ENCODE measurements at regions not wholly inside any gene's neighbourhood (a gene's known extent, or its start where the extent isn't known, plus 50 kb on each side); places are given as distances from the start of the nearest gene placed in this dataset.
"Not testable (repeated sequence)": the region's sequence is repeated elsewhere in the genome, so short reads cannot be mapped to it uniquely, and the experiment has no call there.

DNA sequence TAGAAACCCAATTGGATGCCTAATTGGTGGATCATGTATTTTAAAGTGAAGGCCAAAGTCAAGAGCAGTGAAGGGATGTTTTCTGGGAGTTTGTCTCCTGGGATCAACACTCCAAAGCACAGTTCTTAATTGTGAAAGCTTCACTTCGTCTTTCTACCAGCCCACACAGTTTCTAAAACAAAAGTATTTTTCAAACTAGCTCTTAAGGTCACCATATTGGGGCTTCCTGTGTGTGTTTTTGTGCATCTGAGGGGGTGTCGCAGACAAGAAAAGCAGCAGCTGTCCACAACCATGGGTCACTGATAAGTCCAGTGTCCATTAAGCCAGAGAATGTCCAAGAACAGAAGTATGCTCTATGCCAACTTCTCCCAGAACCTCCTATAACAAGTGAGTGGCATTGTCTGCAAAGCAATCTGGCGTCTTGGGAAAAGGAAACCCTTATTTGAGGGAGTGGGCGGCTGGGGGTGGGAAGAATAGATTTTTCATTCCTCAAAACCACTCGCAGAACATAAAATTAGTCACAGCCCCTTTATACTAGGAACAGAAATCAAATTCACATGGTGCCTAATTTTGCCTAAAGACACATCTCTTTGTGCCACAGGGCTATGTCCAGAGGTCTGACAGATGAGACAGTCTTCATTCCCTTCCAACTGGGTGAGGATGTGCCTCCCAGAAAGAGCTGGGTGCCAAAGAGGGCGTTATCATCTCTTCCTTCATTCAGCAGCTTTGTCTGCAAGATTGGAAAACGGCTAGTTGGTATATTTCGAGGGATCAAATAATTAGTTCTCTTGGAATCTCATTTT, 610.4 kb downstream of the BCOR start:
- POLR2A ChIA-PET = no interaction called here
- TF ChIP-seq, protein P1, sequence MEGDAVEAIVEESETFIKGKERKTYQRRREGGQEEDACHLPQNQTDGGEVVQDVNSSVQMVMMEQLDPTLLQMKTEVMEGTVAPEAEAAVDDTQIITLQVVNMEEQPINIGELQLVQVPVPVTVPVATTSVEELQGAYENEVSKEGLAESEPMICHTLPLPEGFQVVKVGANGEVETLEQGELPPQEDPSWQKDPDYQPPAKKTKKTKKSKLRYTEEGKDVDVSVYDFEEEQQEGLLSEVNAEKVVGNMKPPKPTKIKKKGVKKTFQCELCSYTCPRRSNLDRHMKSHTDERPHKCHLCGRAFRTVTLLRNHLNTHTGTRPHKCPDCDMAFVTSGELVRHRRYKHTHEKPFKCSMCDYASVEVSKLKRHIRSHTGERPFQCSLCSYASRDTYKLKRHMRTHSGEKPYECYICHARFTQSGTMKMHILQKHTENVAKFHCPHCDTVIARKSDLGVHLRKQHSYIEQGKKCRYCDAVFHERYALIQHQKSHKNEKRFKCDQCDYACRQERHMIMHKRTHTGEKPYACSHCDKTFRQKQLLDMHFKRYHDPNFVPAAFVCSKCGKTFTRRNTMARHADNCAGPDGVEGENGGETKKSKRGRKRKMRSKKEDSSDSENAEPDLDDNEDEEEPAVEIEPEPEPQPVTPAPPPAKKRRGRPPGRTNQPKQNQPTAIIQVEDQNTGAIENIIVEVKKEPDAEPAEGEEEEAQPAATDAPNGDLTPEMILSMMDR (IDR thresholded peaks at IDR 0.05; ENCODE audit: insufficient read depth, low read depth, low read length) = no peak
- Histone ChIP-seq H3K4me3 (ENCODE audit: low read depth, low read length) (no peak overlapping the region), H3K27me3 (ENCODE audit: control insufficient read depth, insufficient read depth, low read length) (no peaks in the 10 kb centered on the region), H3K36me3 (ENCODE audit: control insufficient read depth, insufficient read depth, low read length) (no peaks in the 10 kb centered on the region)
- CTCF ChIA-PET = no interaction called here
- DNase-seq (ENCODE audit: low read depth) = no peak

DNA sequence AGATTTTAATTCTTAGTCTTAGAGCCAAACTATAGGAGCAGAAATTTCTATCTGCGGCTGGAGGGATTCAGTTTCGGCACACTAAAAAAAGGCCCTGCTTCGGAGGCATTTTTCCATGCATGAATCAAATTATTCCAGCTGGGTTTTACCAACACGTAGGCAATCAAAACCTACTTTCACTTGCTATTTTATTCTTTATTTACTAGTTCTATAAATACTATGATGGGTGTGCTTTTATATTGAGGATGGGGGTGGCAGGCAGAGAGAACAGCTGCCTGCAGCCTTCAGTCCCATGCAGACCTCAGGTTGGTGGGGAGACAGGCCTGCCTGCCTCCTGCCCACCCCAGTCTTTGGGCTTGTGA, 609.8 kb downstream of the BCOR start:
- Histone ChIP-seq H3K4me3 (ENCODE audit: low read depth, low read length) (no peak overlapping the region), H3K27me3 (ENCODE audit: control insufficient read depth, insufficient read depth, low read length) (no peaks in the 10 kb centered on the region), H3K36me3 (ENCODE audit: control insufficient read depth, insufficient read depth, low read length) (no peaks in the 10 kb centered on the region)
- no peak for DNase-seq (ENCODE audit: low read depth)
- TF ChIP-seq, protein P1 (IDR thresholded peaks at IDR 0.05; ENCODE audit: insufficient read depth, low read depth, low read length) = no peak
- ChIA-PET CTCF (no interaction called here), POLR2A (no interaction called here)

DNA sequence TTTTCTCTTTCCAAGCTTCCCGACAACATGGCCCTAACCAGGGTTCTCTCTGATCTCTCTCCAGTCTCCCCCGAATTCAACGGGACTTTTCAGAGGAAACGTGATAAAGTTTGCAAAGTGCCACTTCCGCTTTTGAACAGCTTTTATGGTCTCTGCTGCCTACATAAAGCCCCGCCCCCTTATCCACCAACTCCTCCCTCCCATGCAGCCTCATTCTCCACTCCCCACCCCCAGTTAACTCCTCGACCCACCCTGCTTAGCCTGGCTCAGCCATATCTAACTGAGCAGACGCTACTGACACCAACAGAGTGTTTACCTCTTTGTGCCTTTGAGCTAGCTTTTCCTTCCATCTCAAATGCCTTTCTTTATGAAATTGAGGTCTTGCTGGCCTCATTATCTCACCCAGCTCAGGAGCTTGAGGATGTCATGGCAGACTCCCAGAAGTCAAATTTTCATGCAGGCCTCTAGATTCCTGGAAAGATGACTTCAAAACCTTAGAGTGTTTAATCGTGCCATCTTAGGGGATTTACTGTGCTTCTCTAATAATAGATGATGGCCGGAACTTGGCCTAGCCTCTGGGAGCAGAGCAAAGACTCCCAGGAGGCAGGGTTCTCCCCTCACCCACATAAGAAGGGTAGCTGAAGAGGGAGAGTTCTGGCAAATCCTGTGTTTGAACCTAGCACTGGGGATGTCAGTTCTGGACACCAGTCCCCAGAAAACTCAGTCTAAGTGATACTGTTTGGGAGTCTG, 606.0 kb downstream of the BCOR start:
- DNase-seq (ENCODE audit: low read depth) = no peak
- CTCF ChIA-PET = no interaction called here

DNA sequence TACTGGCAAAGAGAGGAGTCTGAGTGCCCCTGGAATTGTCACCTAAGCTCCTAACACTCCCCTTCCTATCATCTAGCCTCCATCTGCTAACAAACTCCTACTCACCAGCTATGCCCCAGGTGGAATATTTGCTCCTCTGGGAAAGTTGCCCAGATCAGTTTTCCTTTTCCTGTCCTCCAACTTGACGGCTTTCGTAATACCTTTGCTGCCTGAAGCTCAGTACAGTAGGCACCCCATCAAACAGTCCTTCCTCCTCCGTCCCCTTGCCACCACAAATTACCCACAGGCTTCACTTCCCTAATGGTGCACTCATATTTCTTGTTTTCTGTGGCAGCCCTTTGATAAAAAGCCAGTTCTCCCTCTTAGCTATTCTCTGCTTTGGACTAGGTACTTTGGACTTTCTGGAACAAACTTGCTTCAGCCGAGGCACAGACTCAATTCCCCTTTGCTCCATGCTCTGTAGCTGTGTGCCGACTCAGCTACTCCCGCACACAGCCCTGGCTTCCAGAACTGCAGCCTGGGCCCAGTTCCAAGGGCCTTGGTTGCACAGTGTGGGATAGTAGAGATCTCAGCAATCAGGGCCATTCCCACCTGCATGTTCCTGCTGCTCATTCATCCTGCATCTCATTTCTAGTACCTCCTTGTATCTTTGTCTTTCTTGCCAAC, 605.1 kb downstream of the BCOR start:
- ChIA-PET POLR2A (no interaction called here), CTCF (no interaction called here)
- H3K36me3 ChIP-seq (ENCODE audit: control insufficient read depth, insufficient read depth, low read length) = no peaks in the 10 kb centered on the region
- no peaks in the 10 kb centered on the region for H3K27me3 ChIP-seq (ENCODE audit: control insufficient read depth, insufficient read depth, low read length)
- H3K4me3 ChIP-seq (ENCODE audit: low read depth, low read length) = no peak overlapping the region
- TF ChIP-seq, protein P1 (IDR thresholded peaks at IDR 0.05; ENCODE audit: insufficient read depth, low read depth, low read length) = no peak
- no peak for DNase-seq (ENCODE audit: low read depth)

More for the DNA sequence above, 606.0 kb downstream of the BCOR start:
- POLR2A ChIA-PET = no interaction called here
- Histone ChIP-seq H3K27me3 (ENCODE audit: control insufficient read depth, insufficient read depth, low read length) (no peaks in the 10 kb centered on the region), H3K36me3 (ENCODE audit: control insufficient read depth, insufficient read depth, low read length) (no peaks in the 10 kb centered on the region), H3K4me3 (ENCODE audit: low read depth, low read length) (no peak overlapping the region)
- TF ChIP-seq, protein P1 (IDR thresholded peaks at IDR 0.05; ENCODE audit: insufficient read depth, low read depth, low read length) = no peak

DNA sequence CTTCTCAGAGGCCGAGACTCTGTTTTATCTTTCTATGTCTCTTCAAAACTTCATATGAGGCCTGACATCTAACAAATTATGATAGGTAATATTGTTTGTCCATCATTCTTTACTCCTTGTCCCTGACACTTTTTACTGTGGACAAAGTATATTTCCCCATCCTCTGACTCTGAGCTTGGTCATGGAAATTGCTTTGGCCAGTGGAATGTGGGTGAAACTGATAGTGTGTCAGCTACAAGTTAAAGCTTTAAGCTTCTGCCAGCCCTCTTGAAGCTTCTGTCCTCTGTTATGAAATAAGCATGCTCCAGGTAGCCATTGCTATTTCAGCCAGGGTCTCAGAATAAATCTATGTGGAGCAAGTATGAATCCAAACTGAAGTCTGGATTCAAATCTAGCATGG, 604.6 kb downstream of the BCOR start:
- ChIA-PET CTCF (no interaction called here), POLR2A (no interaction called here)
- DNase-seq (ENCODE audit: low read depth) = no peak
- TF ChIP-seq, protein P1 (IDR thresholded peaks at IDR 0.05; ENCODE audit: insufficient read depth, low read depth, low read length) = no peak
- no peak overlapping the region for H3K4me3 ChIP-seq (ENCODE audit: low read depth, low read length)
- no peaks in the 10 kb centered on the region for H3K27me3 ChIP-seq (ENCODE audit: control insufficient read depth, insufficient read depth, low read length)
- H3K36me3 ChIP-seq (ENCODE audit: control insufficient read depth, insufficient read depth, low read length) = no peaks in the 10 kb centered on the region

DNA sequence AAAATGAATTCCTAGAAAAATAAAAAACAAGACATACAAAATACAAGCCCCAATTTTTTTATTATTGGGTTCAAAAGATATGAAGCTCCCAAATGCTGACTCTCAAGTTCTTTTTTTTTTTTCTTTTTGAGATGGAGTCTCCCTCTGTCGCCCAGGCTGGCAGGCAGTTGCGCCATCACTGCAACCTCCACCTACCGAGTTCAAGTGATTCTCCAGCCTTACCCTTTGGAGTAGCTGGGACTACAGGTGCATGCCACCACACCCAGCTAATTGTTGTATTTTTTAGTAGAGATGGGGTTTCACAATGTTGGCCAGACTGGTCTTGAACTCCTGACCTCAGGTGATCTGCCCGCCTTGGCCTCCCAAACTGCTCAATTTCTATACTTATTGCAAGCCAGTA, 600.6 kb downstream of the BCOR start:
- H3K27me3 ChIP-seq (ENCODE audit: control insufficient read depth, insufficient read depth, low read length); CTCF ChIA-PET; H3K4me3 ChIP-seq (ENCODE audit: low read depth, low read length); H3K36me3 ChIP-seq (ENCODE audit: control insufficient read depth, insufficient read depth, low read length); POLR2A ChIA-PET; DNase-seq (ENCODE audit: low read depth): not testable (repeated sequence)

Data from BJ (cell line).